CD4-positive, alpha-beta T cell (primary cell): ENCODE measurements at regions not wholly inside any gene's neighbourhood (a gene's known extent, or its start where the extent isn't known, plus 50 kb on each side); places are given as distances from the start of the nearest gene placed in this dataset.

Source experiments
- ATAC-seq: fragments of 200-7000 bp; cut with Tn5 transposase; one replicate; pipeline ENCODE4 v1.10.0; 2022; ENCODE audit warnings: mild to moderate bottlenecking; ENCODE audit not compliant: poor library complexity
- CTCF ChIA-PET: fragments of 350-600 bp; sonication (Branson Sonifier 250); formaldehyde crosslinking; loops from one replicate; lab custom pipeline; 2021; ENCODE audit warnings: antibody characterized with exemption, inconsistent platforms; lab: Charles Lee
- POLR2A ChIA-PET: fragments of 350-600 bp; sonication (Branson Sonifier 250); formaldehyde crosslinking; loops from one replicate; lab custom pipeline; 2021; ENCODE audit warnings: antibody characterized with exemption, inconsistent platforms; lab: Charles Lee
- DNase-seq, 14 experiments: peaks; one replicate each; pipeline ENCODE4 v3.0.0-alpha.2; 2013 to 2020; ENCODE audit warnings: mixed read lengths in 2 of 14
- H3K27ac ChIP-seq, 2 donors: one replicate each; pipeline versions ENCODE4 v1.5.1 to v1.7.0; 2013; ENCODE audit warnings: low read length in 2 of 2, low read depth in 1 of 2, mild to moderate bottlenecking in 1 of 2
- H3K27me3 ChIP-seq, 2 experiments: 1 replicate in 1 of 2; 2 replicates in 1 of 2; pipeline versions ENCODE4 v1.6.1 to v1.7.0; 2013; ENCODE audit warnings: low read length in 2 of 2, control low read depth in 1 of 2, mild to moderate bottlenecking in 1 of 2, moderate library complexity in 1 of 2; ENCODE audit not compliant: insufficient read depth in 2 of 2, control insufficient read depth in 1 of 2
- H3K36me3 ChIP-seq: one replicate; pipeline ENCODE4 v1.6.1; 2013; ENCODE audit warnings: low read length, control low read depth; ENCODE audit not compliant: insufficient read depth
- H3K4me1 ChIP-seq: one replicate; pipeline ENCODE4 v1.6.1; 2013; ENCODE audit warnings: low read length, control low read depth; ENCODE audit not compliant: insufficient read depth
- H3K4me3 ChIP-seq: one replicate; pipeline ENCODE4 v1.5.1; 2013; ENCODE audit warnings: mild to moderate bottlenecking, low read length, moderate library complexity
- H3K9me3 ChIP-seq, 2 experiments: 1 replicate in 1 of 2; 2 replicates in 1 of 2; pipeline versions ENCODE4 v1.6.1 to v1.7.0; 2013; ENCODE audit warnings: low read length in 2 of 2, mild to moderate bottlenecking in 2 of 2, control low read depth in 1 of 2, moderate library complexity in 1 of 2; ENCODE audit not compliant: control insufficient read depth in 1 of 2, insufficient read depth in 1 of 2
- H3K27ac Mint-ChIP-seq: one replicate; pipeline ENCODE4 v1.8.0; 2020; ENCODE audit warnings: mixed read lengths
- H3K27me3 Mint-ChIP-seq: one replicate; pipeline ENCODE4 v1.8.0; 2021; ENCODE audit warnings: mixed read lengths
- H3K36me3 Mint-ChIP-seq: one replicate; pipeline ENCODE4 v1.8.0; 2021; ENCODE audit warnings: low read depth, mixed read lengths
- H3K4me1 Mint-ChIP-seq: one replicate; pipeline ENCODE4 v1.8.0; 2021; ENCODE audit warnings: low read depth, mixed read lengths
- H3K4me3 Mint-ChIP-seq: one replicate; pipeline ENCODE4 v1.8.0; 2020; ENCODE audit warnings: mild to moderate bottlenecking, mixed read lengths
- H3K9me3 Mint-ChIP-seq: one replicate; pipeline ENCODE4 v1.8.0; 2020; ENCODE audit warnings: mixed read lengths
- intact Hi-C, 2 experiments: fragments of 100-400 bp; cut with DNase I in 1 of 2; cut with micrococcal nuclease in 1 of 2; formaldehyde crosslinking; loops; one replicate each; pipeline versions ENCODE4 v1.15.1 to v1.9.0; 2023 to 2025; cut with DNase I, micrococcal nuclease
- TF ChIP-seq, protein P1 (sequence below): fragments of 200-600 bp; IDR thresholded peaks from one replicate; pipeline ENCODE4 v1.8.0; 2022; ENCODE audit warnings: antibody characterized with exemption, mild to moderate bottlenecking

DNA sequence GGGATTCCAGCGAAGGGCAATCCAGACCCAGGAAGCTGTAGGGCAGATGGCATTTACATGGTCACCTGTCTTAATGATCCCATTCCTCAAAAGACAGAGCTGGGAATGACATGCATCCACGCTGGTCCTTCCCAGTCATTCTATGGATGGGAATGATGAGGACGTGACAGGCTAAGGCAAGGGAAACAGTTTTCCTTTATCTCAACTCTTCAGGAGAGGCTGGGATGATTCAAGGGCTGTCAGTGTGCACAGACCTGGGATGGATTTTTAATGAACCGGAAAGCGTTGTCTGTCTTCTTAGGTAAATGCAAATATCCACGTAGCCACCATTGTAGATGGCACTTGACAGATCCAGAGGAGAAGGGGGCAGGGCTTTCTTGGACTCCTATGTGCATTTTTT, 483.2 kb upstream of the EEF2KMT start:
- Histone ChIP-seq H3K27ac (no peak overlapping the region), H3K27me3 (peaks cover 0 to 6% of the 10 kb centered on the region in 2 experiments), H3K36me3 (no peaks in the 10 kb centered on the region), H3K4me1 (no peaks in the 10 kb centered on the region), H3K9me3 (peaks cover 0 to 16% of the 10 kb centered on the region in 2 experiments), H3K4me3 (no peak overlapping the region)
- no peaks in the 10 kb centered on the region for H3K4me1 Mint-ChIP-seq
- no peak for DNase-seq
- no peaks in the 10 kb centered on the region for H3K36me3 Mint-ChIP-seq
- ChIA-PET CTCF (no interaction called here), POLR2A (no interaction called here)
- intact Hi-C loops: no loop called here
- TF ChIP-seq, protein P1, sequence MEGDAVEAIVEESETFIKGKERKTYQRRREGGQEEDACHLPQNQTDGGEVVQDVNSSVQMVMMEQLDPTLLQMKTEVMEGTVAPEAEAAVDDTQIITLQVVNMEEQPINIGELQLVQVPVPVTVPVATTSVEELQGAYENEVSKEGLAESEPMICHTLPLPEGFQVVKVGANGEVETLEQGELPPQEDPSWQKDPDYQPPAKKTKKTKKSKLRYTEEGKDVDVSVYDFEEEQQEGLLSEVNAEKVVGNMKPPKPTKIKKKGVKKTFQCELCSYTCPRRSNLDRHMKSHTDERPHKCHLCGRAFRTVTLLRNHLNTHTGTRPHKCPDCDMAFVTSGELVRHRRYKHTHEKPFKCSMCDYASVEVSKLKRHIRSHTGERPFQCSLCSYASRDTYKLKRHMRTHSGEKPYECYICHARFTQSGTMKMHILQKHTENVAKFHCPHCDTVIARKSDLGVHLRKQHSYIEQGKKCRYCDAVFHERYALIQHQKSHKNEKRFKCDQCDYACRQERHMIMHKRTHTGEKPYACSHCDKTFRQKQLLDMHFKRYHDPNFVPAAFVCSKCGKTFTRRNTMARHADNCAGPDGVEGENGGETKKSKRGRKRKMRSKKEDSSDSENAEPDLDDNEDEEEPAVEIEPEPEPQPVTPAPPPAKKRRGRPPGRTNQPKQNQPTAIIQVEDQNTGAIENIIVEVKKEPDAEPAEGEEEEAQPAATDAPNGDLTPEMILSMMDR: no peak
- peaks cover 6% of the 10 kb centered on the region for H3K27me3 Mint-ChIP-seq
- ATAC-seq: no peak
- no peak overlapping the region for H3K4me3 Mint-ChIP-seq
- no peak overlapping the region for H3K27ac Mint-ChIP-seq
- H3K9me3 Mint-ChIP-seq: no peaks in the 10 kb centered on the region

DNA sequence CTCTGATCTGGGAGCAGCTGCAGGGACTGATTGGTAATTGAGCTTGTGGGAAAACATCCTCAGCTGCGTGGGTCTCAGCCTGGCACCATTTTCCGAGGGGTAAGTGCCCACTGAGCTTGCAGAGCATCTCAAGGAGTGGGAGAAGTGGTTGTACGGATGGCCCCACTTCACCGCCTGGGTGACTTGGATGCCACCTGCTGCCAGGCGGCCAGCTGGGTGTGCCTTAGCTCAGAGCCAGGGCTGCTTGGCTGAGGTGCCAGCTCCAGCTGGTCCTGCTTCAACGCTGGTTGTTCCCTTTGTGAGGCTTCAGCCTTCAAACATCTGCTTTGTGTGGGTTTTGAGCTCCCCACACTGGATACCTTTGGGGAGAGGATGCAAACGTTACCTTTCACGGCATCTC, 482.7 kb upstream of the EEF2KMT start:
- ATAC-seq: no peak
- CTCF ChIA-PET: no interaction called here
- TF ChIP-seq, protein P1: no peak

DNA sequence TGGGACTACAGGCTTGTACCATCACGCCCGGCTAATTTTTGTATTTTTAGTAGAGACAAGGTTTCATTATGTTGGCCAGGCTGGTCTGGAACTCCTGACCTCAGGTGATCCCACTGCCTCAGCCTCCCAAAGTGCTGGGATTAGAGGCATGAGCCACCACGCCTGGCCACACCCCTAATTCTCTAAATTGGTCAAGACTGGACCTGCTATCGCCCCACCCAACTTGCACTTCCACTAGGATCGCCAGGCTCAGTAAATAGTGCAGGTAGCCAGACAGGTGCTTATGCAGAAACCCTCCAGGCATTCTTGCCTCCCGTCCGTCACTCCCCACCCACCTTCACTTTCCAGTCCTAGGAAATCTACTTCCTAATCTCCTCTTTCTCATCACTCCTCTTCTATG, 481.4 kb upstream of the EEF2KMT start:
- Mint-ChIP-seq H3K4me3 (no peak overlapping the region), H3K9me3 (no peaks in the 10 kb centered on the region), H3K27me3 (peaks cover 6% of the 10 kb centered on the region), H3K4me1 (no peaks in the 10 kb centered on the region), H3K27ac (no peak overlapping the region), H3K36me3 (no peaks in the 10 kb centered on the region)
- no peak overlapping the region for H3K4me3 ChIP-seq
- peaks cover 0 to 6% of the 10 kb centered on the region in 2 experiments for H3K27me3 ChIP-seq
- H3K27ac ChIP-seq: no peak overlapping the region
- no peaks in the 10 kb centered on the region for H3K4me1 ChIP-seq
- H3K36me3 ChIP-seq: no peaks in the 10 kb centered on the region
- H3K9me3 ChIP-seq: peaks cover 0 to 20% of the 10 kb centered on the region in 2 experiments
- no peak for DNase-seq
- ChIA-PET POLR2A (no interaction called here), CTCF (no interaction called here)
- TF ChIP-seq, protein P1: no peak
- intact Hi-C loops: no loop called here
- ATAC-seq: no peak

More for the DNA sequence above, 482.7 kb upstream of the EEF2KMT start:
- peaks cover 0 to 16% of the 10 kb centered on the region in 2 experiments for H3K9me3 ChIP-seq
- H3K27me3 Mint-ChIP-seq: peaks cover 6% of the 10 kb centered on the region
- H3K4me1 ChIP-seq: no peaks in the 10 kb centered on the region
- intact Hi-C loops: no loop called here
- H3K4me1 Mint-ChIP-seq: no peaks in the 10 kb centered on the region
- no peak overlapping the region for H3K27ac Mint-ChIP-seq
- no peak overlapping the region for H3K4me3 Mint-ChIP-seq
- no peak for DNase-seq
- H3K9me3 Mint-ChIP-seq: no peaks in the 10 kb centered on the region
- H3K27me3 ChIP-seq: peaks cover 0 to 6% of the 10 kb centered on the region in 2 experiments
- no peak overlapping the region for H3K27ac ChIP-seq
- no peaks in the 10 kb centered on the region for H3K36me3 Mint-ChIP-seq
- H3K36me3 ChIP-seq: no peaks in the 10 kb centered on the region
- POLR2A ChIA-PET: no interaction called here
- no peak overlapping the region for H3K4me3 ChIP-seq
